KMS-11 (cell line): ENCODE measurements at regions not wholly inside any gene's neighbourhood (a gene's known extent, or its start where the extent isn't known, plus 50 kb on each side); places are given as distances from the start of the nearest gene placed in this dataset.

Source experiments
- H2AFZ ChIP-seq: fragments of 200-600 bp; sonication (generic); 2 replicates; pipeline ENCODE4 v1.6.1; 2016; ENCODE audit warnings: antibody characterized with exemption, mixed run types, low read depth
- H3K27ac ChIP-seq: fragments of 200-600 bp; sonication (generic); 2 replicates; pipeline ENCODE4 v1.6.1; 2016; ENCODE audit warnings: mild to moderate bottlenecking, mixed run types
- H3K27me3 ChIP-seq: fragments of 200-600 bp; sonication (generic); 2 replicates; pipeline ENCODE4 v1.6.1; 2017; ENCODE audit warnings: mild to moderate bottlenecking, low read depth, mixed run types, moderate library complexity; ENCODE audit not compliant: insufficient read depth
- H3K36me3 ChIP-seq: fragments of 200-600 bp; sonication (generic); 2 replicates; pipeline ENCODE4 v1.6.1; 2017; ENCODE audit warnings: mild to moderate bottlenecking, mixed run types; ENCODE audit not compliant: insufficient read depth
- H3K4me1 ChIP-seq: fragments of 200-600 bp; sonication (generic); 2 replicates; pipeline ENCODE4 v1.6.1; 2016; ENCODE audit warnings: mild to moderate bottlenecking, low read depth, mixed run types; ENCODE audit not compliant: poor library complexity, severe bottlenecking
- H3K4me2 ChIP-seq: fragments of 200-600 bp; sonication (generic); 2 replicates; pipeline ENCODE4 v1.7.0; 2016; ENCODE audit warnings: mild to moderate bottlenecking, mixed run types
- H3K4me3 ChIP-seq: fragments of 200-600 bp; sonication (generic); IDR thresholded peaks from 2 replicates; pipeline ENCODE4 v1.6.1; 2017; ENCODE audit warnings: low read depth, low read length, mixed read lengths; ENCODE audit not compliant: insufficient read depth
- H3K79me2 ChIP-seq: fragments of 200-600 bp; sonication (generic); 2 replicates; pipeline ENCODE4 v1.6.1; 2016; ENCODE audit warnings: low read depth, mixed run types; ENCODE audit not compliant: insufficient read depth
- H3K9ac ChIP-seq: fragments of 200-600 bp; sonication (generic); 2 replicates; pipeline ENCODE4 v1.6.1; 2016; ENCODE audit warnings: mild to moderate bottlenecking, mixed run types
- H4K20me1 ChIP-seq: fragments of 200-600 bp; sonication (generic); 2 replicates; pipeline ENCODE4 v1.6.1; 2016; ENCODE audit warnings: mild to moderate bottlenecking, mixed run types; ENCODE audit not compliant: insufficient read depth
- TF ChIP-seq, protein P1 (sequence below): fragments of 200-600 bp; sonication (generic); conservative IDR thresholded peaks from 2 replicates; pipeline ENCODE4 v1.6.1; 2017; ENCODE audit warnings: low read depth, mild to moderate bottlenecking, antibody characterized with exemption, low read length, moderate library complexity, mixed read lengths

- Histone ChIP-seq H3K27ac (no peak overlapping the region), H3K36me3 (no peaks in the 10 kb centered on the region), H4K20me1 (no peaks in the 10 kb centered on the region), H3K27me3 (no peaks in the 10 kb centered on the region), H3K79me2 (no peaks in the 10 kb centered on the region), H3K4me3 (no peak overlapping the region), H2AFZ (no peak overlapping the region), H3K9ac (no peak overlapping the region), H3K4me1 (no peaks in the 10 kb centered on the region), H3K4me2 (no peak overlapping the region)
- TF ChIP-seq, protein P1, sequence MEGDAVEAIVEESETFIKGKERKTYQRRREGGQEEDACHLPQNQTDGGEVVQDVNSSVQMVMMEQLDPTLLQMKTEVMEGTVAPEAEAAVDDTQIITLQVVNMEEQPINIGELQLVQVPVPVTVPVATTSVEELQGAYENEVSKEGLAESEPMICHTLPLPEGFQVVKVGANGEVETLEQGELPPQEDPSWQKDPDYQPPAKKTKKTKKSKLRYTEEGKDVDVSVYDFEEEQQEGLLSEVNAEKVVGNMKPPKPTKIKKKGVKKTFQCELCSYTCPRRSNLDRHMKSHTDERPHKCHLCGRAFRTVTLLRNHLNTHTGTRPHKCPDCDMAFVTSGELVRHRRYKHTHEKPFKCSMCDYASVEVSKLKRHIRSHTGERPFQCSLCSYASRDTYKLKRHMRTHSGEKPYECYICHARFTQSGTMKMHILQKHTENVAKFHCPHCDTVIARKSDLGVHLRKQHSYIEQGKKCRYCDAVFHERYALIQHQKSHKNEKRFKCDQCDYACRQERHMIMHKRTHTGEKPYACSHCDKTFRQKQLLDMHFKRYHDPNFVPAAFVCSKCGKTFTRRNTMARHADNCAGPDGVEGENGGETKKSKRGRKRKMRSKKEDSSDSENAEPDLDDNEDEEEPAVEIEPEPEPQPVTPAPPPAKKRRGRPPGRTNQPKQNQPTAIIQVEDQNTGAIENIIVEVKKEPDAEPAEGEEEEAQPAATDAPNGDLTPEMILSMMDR: no peak
Measured at GRCh38 chr2:235291461-235291860, 202.4 kb upstream of the AGAP1 start.

DNA sequence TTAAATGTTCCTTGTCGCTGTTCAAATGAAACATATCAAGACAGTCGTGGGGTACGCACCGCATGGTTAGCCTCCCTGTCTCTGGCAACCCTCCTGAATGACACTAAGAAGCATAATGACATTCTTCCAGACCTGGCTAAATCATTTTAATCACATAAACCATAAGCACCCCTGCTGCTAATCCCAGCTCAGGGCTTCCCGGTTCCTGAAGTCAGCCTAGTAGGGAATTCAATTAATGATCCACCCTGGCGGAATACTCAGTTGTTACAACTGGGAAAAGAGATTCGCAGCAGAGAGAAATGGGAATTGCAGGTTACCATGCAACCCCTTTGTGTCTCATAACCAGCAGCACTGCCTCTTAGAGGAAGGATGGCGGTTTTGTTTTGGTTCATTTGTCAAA lies 200.8 kb upstream of the AGAP1 start:
- H3K4me3 ChIP-seq: no peak overlapping the region
- no peaks in the 10 kb centered on the region for H3K79me2 ChIP-seq
- H3K27ac ChIP-seq: no peak overlapping the region
- H4K20me1 ChIP-seq: no peaks in the 10 kb centered on the region
- H3K27me3 ChIP-seq: no peaks in the 10 kb centered on the region
- TF ChIP-seq, protein P1: no peak
- no peak overlapping the region for H3K9ac ChIP-seq
- H3K36me3 ChIP-seq: no peaks in the 10 kb centered on the region
- no peak overlapping the region for H3K4me2 ChIP-seq
- H2AFZ ChIP-seq: no peak overlapping the region
- H3K4me1 ChIP-seq: no peaks in the 10 kb centered on the region

GRCh38 chr2:235295831-235296230 lies 198.0 kb upstream of the AGAP1 start:
- H3K4me2 ChIP-seq: no peak overlapping the region
- no peaks in the 10 kb centered on the region for H3K4me1 ChIP-seq
- H3K4me3 ChIP-seq: no peak overlapping the region
- no peak overlapping the region for H3K27ac ChIP-seq
- no peaks in the 10 kb centered on the region for H3K79me2 ChIP-seq
- H2AFZ ChIP-seq: no peak overlapping the region
- no peaks in the 10 kb centered on the region for H4K20me1 ChIP-seq
- no peak overlapping the region for H3K9ac ChIP-seq
- TF ChIP-seq, protein P1: no peak
- no peaks in the 10 kb centered on the region for H3K27me3 ChIP-seq
- H3K36me3 ChIP-seq: no peaks in the 10 kb centered on the region

- no peak overlapping the region for H3K27ac ChIP-seq
- H3K36me3 ChIP-seq: no peaks in the 10 kb centered on the region
- H3K4me3 ChIP-seq: no peak overlapping the region
- H2AFZ ChIP-seq: no peak overlapping the region
- H3K9ac ChIP-seq: no peak overlapping the region
- H4K20me1 ChIP-seq: no peaks in the 10 kb centered on the region
- no peaks in the 10 kb centered on the region for H3K79me2 ChIP-seq
- H3K4me1 ChIP-seq: no peaks in the 10 kb centered on the region
- no peak overlapping the region for H3K4me2 ChIP-seq
- TF ChIP-seq, protein P1: no peak
- H3K27me3 ChIP-seq: no peaks in the 10 kb centered on the region
Measured at GRCh38 chr2:235300368-235301201, 193.3 kb upstream of the AGAP1 start.
